GM12864 (cell line): ENCODE measurements at regions not wholly inside any gene's neighbourhood (a gene's known extent, or its start where the extent isn't known, plus 50 kb on each side); places are given as distances from the start of the nearest gene placed in this dataset.

Experiments
- DNase-seq: peaks from one replicate; pipeline ENCODE4 v3.0.0-alpha.2; 2011; ENCODE audit warnings: low read depth
- H3K4me3 ChIP-seq: 2 replicates; pipeline ENCODE4 v1.5.1; 2011; ENCODE audit warnings: mild to moderate bottlenecking, low read depth, low read length, control low read depth
- TF ChIP-seq, protein P1 (sequence below): IDR thresholded peaks from 2 replicates; pipeline ENCODE4 v1.5.1; 2011; ENCODE audit warnings: low read depth, mild to moderate bottlenecking, moderate library complexity, low read length, control low read depth, inconsistent platforms; ENCODE audit errors: missing control alignments

DNA sequence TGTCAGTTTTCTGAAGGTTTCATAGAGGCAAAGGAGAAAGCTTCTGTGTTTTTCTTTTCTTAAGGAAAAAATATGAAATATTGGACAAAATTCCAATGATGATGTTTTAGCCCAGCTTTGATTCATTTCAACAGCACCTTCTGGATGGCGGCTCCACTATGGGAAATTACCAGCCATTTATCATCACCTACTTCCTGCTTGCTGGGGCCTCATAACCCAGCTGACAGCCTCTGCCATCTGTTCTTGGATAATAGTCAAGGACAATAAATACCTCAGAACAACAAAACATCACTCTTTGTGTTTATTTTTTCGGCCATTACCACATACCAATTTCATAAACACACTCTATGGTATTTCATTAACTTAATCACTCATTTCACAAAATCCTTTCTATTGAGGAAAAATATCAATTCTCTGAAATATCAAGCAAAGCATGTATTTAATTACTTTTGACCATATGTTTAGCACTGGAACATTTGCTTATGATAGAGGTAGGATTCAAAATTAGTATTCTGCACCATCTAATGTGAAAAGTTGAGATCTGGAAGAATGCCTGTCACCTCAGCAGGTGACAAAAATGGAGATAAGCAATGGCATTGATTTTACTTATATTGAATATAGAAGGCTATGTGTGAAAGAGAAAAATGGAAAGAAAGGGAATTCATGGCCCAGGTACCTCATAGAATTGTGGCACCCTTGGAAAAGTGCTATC, 629.7 kb downstream of the LIG4 start:
- no peak overlapping the region for H3K4me3 ChIP-seq
- TF ChIP-seq, protein P1, sequence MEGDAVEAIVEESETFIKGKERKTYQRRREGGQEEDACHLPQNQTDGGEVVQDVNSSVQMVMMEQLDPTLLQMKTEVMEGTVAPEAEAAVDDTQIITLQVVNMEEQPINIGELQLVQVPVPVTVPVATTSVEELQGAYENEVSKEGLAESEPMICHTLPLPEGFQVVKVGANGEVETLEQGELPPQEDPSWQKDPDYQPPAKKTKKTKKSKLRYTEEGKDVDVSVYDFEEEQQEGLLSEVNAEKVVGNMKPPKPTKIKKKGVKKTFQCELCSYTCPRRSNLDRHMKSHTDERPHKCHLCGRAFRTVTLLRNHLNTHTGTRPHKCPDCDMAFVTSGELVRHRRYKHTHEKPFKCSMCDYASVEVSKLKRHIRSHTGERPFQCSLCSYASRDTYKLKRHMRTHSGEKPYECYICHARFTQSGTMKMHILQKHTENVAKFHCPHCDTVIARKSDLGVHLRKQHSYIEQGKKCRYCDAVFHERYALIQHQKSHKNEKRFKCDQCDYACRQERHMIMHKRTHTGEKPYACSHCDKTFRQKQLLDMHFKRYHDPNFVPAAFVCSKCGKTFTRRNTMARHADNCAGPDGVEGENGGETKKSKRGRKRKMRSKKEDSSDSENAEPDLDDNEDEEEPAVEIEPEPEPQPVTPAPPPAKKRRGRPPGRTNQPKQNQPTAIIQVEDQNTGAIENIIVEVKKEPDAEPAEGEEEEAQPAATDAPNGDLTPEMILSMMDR = no peak
- no peak for DNase-seq

DNA sequence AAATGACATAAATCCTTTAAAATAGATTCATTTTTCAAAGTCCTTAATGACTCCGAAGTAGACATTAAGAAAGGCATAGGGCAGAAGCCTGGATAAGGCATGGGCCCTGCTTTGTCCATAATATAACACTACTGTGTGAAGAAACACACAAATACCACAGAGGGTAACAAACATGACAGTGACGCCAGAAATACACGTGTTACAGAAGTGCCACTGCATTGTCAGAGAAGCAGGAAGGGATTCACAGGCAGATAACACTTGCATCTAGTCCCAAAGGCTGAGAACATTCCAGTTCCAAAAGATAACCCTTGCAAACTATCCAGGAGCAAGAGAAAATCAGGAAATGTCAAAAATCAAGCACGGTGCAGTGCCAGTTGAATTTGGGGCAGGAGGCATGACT, 633.2 kb downstream of the LIG4 start:
- TF ChIP-seq, protein P1 = no peak
- no peak overlapping the region for H3K4me3 ChIP-seq
- no peak for DNase-seq

DNA sequence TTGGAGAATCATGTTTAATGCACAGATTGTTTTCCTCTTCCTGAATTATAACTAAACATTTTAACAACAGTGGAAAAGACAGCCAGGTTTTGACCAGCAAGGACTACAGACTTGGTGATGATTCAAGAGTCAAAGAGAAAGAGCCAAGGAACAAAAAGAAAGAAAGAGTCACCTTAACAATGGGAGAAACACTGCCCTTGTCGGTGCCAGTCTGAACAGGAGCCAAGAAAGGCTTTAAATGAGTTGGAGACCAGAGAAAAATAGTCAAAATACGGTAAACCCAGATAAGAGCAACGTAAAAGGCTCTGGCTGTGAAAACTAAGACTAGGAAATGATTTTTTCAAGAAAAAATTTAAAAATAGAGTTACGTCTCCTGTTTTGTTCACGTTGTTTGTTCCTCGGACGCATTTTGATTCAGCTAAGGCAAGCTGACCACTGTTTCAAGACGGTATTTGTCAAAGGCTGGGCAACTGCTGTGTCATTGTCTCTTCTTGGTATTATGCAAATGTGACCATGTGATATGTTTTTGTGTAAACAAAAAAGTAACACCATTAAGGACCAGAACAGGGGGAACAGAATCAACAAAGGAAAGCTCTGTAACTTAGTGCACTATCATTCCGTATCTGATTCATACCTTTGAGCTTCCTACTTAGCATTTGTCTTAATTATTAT, 634.5 kb downstream of the LIG4 start:
- H3K4me3 ChIP-seq = no peak overlapping the region
- no peak for DNase-seq
- TF ChIP-seq, protein P1 = no peak

DNA sequence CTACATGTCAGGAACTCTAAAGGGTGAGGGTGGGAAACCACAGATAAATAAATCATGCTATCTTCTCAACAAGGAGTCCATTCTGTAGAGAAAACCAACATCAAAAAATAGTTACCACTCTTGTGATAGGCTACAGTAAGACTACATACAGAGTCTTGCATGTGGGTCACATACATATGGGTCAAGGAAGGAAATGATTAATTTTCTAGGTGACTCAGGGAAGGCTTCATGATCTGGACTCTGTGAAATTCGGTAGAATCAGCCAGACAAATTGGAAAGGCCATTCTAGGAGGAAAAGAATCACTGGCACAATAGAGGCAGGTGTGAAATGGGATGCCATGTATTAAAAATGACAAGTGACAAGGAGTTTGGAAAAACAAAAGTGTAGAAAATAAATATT, 638.9 kb downstream of the LIG4 start:
- TF ChIP-seq, protein P1 = no peak
- no peak for DNase-seq
- H3K4me3 ChIP-seq = no peak overlapping the region

DNA sequence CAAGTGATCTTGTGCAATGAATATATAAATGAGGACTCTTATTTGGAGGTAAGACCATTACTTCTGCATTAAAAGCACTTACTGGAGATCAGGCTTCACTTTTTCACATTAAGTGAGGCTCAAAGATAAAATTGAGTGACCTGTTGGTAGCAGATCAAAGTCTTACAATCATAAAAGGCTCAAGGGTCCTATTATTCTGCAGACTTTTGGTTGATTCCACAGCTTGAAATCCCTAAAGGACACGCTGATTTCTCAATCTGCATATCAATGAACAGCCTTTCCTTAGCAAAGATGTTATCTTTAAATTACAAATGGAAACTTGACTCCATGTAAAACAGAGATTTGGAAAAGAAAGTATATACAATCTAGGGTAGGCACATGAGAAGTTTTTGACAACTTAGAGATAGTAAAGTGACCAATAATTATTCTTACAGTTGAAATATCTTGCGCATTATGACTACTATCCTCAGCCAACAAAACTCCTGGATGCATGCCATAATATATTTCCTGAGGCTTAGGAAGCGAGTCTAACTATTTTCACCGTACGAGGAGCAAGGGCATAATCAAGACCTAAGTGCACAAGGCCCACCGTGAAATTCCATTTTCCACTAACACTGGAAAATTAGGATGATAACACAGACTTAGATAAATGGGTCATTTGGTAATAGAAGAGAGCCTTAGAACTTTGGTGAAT, 640.7 kb downstream of the LIG4 start:
- DNase-seq = no peak
- TF ChIP-seq, protein P1 = no peak
- no peak overlapping the region for H3K4me3 ChIP-seq

DNA sequence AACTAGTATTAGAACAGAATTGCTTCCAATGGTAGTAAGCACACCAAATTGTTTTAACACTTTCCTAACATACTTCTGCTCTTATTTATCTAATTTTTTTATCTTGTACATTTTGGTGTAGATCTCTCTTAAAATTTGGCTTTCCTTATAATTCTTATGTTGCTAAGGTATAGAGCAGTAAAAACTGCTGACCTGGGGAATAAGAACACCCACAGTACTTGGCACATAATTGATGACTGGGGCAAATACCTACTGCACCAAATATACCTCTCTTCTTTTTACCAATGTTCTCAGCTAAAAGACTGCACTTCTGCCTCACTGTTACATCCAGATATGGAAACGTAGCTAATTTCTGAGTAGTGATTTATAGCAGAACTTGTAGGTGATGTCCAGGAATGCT, 642.2 kb downstream of the LIG4 start:
- no peak overlapping the region for H3K4me3 ChIP-seq
- TF ChIP-seq, protein P1 = no peak
- no peak for DNase-seq

DNA sequence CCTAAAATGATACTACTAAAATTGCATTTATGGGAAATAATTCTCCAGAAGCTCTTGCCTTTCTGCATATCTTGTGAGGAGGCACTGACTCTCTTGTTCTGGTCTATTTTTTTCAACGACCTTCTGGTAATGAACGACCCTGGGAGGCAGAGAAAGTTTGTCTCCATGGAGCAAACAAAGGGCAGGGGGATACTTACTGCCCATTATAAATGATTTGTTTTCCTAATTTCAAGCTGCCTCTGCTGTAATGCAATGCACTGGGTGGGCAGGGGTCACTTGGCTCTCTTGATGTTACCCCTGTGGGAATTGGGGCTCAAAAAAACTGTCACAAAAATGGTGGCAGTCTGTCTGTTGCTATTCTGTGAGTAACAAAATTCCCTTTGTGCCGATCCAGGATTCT, 643.2 kb downstream of the LIG4 start:
- TF ChIP-seq, protein P1 = no peak
- no peak overlapping the region for H3K4me3 ChIP-seq
- DNase-seq = no peak
